Fibroblast of villous mesenchyme (primary cell): ENCODE measurements at regions not wholly inside any gene's neighbourhood (a gene's known extent, or its start where the extent isn't known, plus 50 kb on each side); places are given as distances from the start of the nearest gene placed in this dataset.

Experiments
- DNase-seq: peaks from one replicate; pipeline ENCODE4 v3.0.0-alpha.2; 2010; ENCODE audit warnings: low read depth
- H3K4me3 ChIP-seq: 2 replicates; pipeline ENCODE4 v1.5.1; 2011; ENCODE audit warnings: low read depth, mild to moderate bottlenecking, low read length
- CTCF ChIP-seq: IDR thresholded peaks from 2 replicates; pipeline ENCODE4 v1.5.1; 2012; ENCODE audit warnings: low read depth, mild to moderate bottlenecking, low read length; ENCODE audit not compliant: insufficient read depth

- H3K4me3 ChIP-seq = no peak overlapping the region
- DNase-seq = no peak
- no peak for TF ChIP-seq CTCF
Measured at GRCh38 chr22:49101225-49101624, 726.4 kb downstream of the BRD1 start.

GRCh38 chr22:49100773-49101172 is 726.9 kb downstream of the BRD1 start:
- no peak for DNase-seq
- TF ChIP-seq CTCF = no peak

GRCh38 chr22:49100316-49100715 is 727.4 kb downstream of the BRD1 start:
- DNase-seq = no peak
- no peak for TF ChIP-seq CTCF
- no peak overlapping the region for H3K4me3 ChIP-seq

More at GRCh38 chr22:49100773-49101172, 726.9 kb downstream of the BRD1 start:
- H3K4me3 ChIP-seq = no peak overlapping the region

GRCh38 chr22:49099496-49100124 is 728.1 kb downstream of the BRD1 start:
- H3K4me3 ChIP-seq = no peak overlapping the region
- no peak for TF ChIP-seq CTCF
- DNase-seq = no peak

GRCh38 chr22:49099089-49099488 is 728.6 kb downstream of the BRD1 start:
- no peak for TF ChIP-seq CTCF
- no peak overlapping the region for H3K4me3 ChIP-seq
- no peak for DNase-seq

- no peak overlapping the region for H3K4me3 ChIP-seq
- no peak for DNase-seq
- TF ChIP-seq CTCF = no peak
Measured at GRCh38 chr22:49097966-49098365, 729.7 kb downstream of the BRD1 start.
